HCT116 (cell line): ENCODE measurements at regions not wholly inside any gene's neighbourhood (a gene's known extent, or its start where the extent isn't known, plus 50 kb on each side); places are given as distances from the start of the nearest gene placed in this dataset.

Experiments
- ATAC-seq: fragments of 200-7000 bp; cut with Tn5 transposase; 2 replicates; pipeline ENCODE4 v1.9.1; 2020; ENCODE audit warnings: mild to moderate bottlenecking, moderate library complexity
- BruUV-seq: library from RNA; stranded (reverse); fragments of 400-500 nt; replicated peaks from 2 replicates; lab custom pipeline; 2021; lab: Mats Ljungman, UMichigan
- CTCF ChIA-PET: fragments of 300-600 bp; sonication (Branson Sonifier 250); formaldehyde crosslinking; loops from one replicate; lab custom pipeline; 2021; ENCODE audit warnings: antibody characterized with exemption; lab: Charles Lee
- POLR2A ChIA-PET: fragments of 300-600, 350-600 bp; sonication (Branson Sonifier 250); formaldehyde crosslinking; loops from one replicate; lab custom pipeline; 2021; ENCODE audit warnings: antibody characterized with exemption; lab: Charles Lee
- RAD21 ChIA-PET, 2 experiments: fragments of 300-600 bp; sonication (Branson Sonifier 250); formaldehyde crosslinking; loops; one replicate each; lab custom pipeline; 2023; ENCODE audit warnings: low total read pairs in 2 of 2; ENCODE audit not compliant: uncharacterized antibody in 2 of 2, unreplicated experiment in 2 of 2, low non-redundant PET in 1 of 2; lab: Charles Lee
- DNase-seq: peaks from one replicate; pipeline ENCODE4 v3.0.0-alpha.2; 2010; ENCODE audit warnings: low read depth, low spot score
- H2AFZ ChIP-seq: fragments of 200-600 bp; shearing (Covaris generic), sonication (generic); 2 replicates; pipeline ENCODE4 v1.6.1; 2017; ENCODE audit warnings: low read depth, mixed run types, mixed read lengths, antibody characterized with exemption, low read length; ENCODE audit not compliant: poor library complexity, severe bottlenecking
- H3K27ac ChIP-seq: 2 replicates; pipeline ENCODE4 v1.5.1; 2012; ENCODE audit warnings: low read depth, low read length
- H3K27me3 ChIP-seq: fragments of 200-600 bp; sonication (generic); 2 replicates; pipeline ENCODE4 v1.6.1; 2016; ENCODE audit warnings: mixed run types, low read length, mixed read lengths; ENCODE audit not compliant: insufficient read depth
- H3K36me3 ChIP-seq, 2 experiments: fragments of 200-500 bp in 1 of 2; fragments of 200-600 bp in 1 of 2; sonication (Bioruptor generic) in 1 of 2; sonication (generic) in 1 of 2; 2 replicates each; pipeline versions ENCODE4 v1.5.1 to v1.6.1; 2014 to 2016; ENCODE audit warnings: low read length in 2 of 2, inconsistent platforms in 1 of 2, mixed read lengths in 1 of 2, mixed run types in 1 of 2; ENCODE audit not compliant: insufficient read depth in 2 of 2, control insufficient read depth in 1 of 2
- H3K4me1 ChIP-seq, 2 experiments: fragments of 200-600 bp in 1 of 2; sonication (generic) in 1 of 2; 2 replicates each; pipeline versions ENCODE4 v1.5.1 to v1.6.1; 2012 to 2017; ENCODE audit warnings: low read length in 2 of 2, inconsistent platforms in 1 of 2, mild to moderate bottlenecking in 1 of 2, mixed read lengths in 1 of 2, mixed run types in 1 of 2, moderate library complexity in 1 of 2; ENCODE audit not compliant: insufficient read depth in 2 of 2, control insufficient read depth in 1 of 2
- H3K4me2 ChIP-seq: fragments of 200-600 bp; sonication (generic); 2 replicates; pipeline ENCODE4 v1.6.1; 2017; ENCODE audit warnings: mixed run types, low read length, mixed read lengths
- H3K4me3 ChIP-seq, 2 experiments: fragments of 200-600 bp in 1 of 2; sonication (generic) in 1 of 2; replicated peaks in 1 of 2; 2 replicates each; pipeline ENCODE4 v1.5.1; 2011 to 2016; ENCODE audit warnings: low read length in 2 of 2, control low read depth in 1 of 2, low read depth in 1 of 2, mild to moderate bottlenecking in 1 of 2, mixed read lengths in 1 of 2, mixed run types in 1 of 2
- H3K79me2 ChIP-seq: fragments of 200-600 bp; sonication (generic); 2 replicates; pipeline ENCODE4 v1.6.1; 2017; ENCODE audit warnings: mild to moderate bottlenecking, mixed run types, low read length, moderate library complexity, mixed read lengths; ENCODE audit not compliant: insufficient read depth
- H3K9ac ChIP-seq: fragments of 200-600 bp; sonication (generic); 2 replicates; pipeline ENCODE4 v1.6.1; 2016; ENCODE audit warnings: low read length, mixed read lengths
- H3K9me2 ChIP-seq: fragments of 200-600 bp; sonication (generic), shearing (Covaris generic); 2 replicates; pipeline ENCODE4 v1.6.1; 2017; ENCODE audit warnings: mixed run types, mild to moderate bottlenecking, moderate library complexity; ENCODE audit not compliant: insufficient read depth
- H3K9me3 ChIP-seq, 2 experiments: fragments of 200-500 bp in 1 of 2; fragments of 200-600 bp in 1 of 2; sonication (Bioruptor generic) in 1 of 2; sonication (generic) in 1 of 2; 2 replicates each; pipeline ENCODE4 v1.6.1; 2014 to 2017; ENCODE audit warnings: low read length in 2 of 2, mixed read lengths in 2 of 2, inconsistent platforms in 1 of 2, low read depth in 1 of 2, mild to moderate bottlenecking in 1 of 2, mixed run types in 1 of 2, moderate library complexity in 1 of 2; ENCODE audit not compliant: control insufficient read depth in 1 of 2, insufficient read depth in 1 of 2
- H4K20me1 ChIP-seq: fragments of 200-600 bp; sonication (generic), shearing (Covaris generic); 2 replicates; pipeline ENCODE4 v1.6.1; 2017; ENCODE audit warnings: mixed run types, mild to moderate bottlenecking, moderate library complexity; ENCODE audit not compliant: insufficient read depth
- ATF3 ChIP-seq: IDR thresholded peaks from 2 replicates; pipeline ENCODE4 v1.6.1; 2012
- CEBPB ChIP-seq: IDR thresholded peaks from 2 replicates; pipeline ENCODE4 v1.6.1; 2012; ENCODE audit warnings: low read depth
- CTCF ChIP-seq, 3 experiments: fragments of 200-600 bp in 1 of 3; sonication (generic) in 1 of 3; IDR thresholded peaks in 2 of 3; conservative IDR thresholded peaks in 1 of 3; 2 replicates each; pipeline ENCODE4 v1.5.1; 2012 to 2017; ENCODE audit warnings: low read depth in 2 of 3, low read length in 2 of 3, antibody characterized with exemption in 1 of 3, borderline replicate concordance in 1 of 3, control low read depth in 1 of 3, mild to moderate bottlenecking in 1 of 3, mixed read lengths in 1 of 3, mixed run types in 1 of 3, moderate library complexity in 1 of 3; ENCODE audit not compliant: insufficient read depth in 1 of 3
- ELF1 ChIP-seq: IDR thresholded peaks from 2 replicates; pipeline ENCODE4 v1.6.1; 2012; ENCODE audit warnings: low read depth, borderline replicate concordance
- EZH2 ChIP-seq: fragments of 200-600 bp; sonication (generic); IDR thresholded peaks from 2 replicates; pipeline ENCODE4 v1.6.1; 2017; ENCODE audit warnings: antibody characterized with exemption, mixed run types
- JUND ChIP-seq: IDR thresholded peaks from 2 replicates; pipeline ENCODE4 v1.6.1; 2012
- MAX ChIP-seq: IDR thresholded peaks from 2 replicates; pipeline ENCODE4 v1.6.1; 2012
- POLR2A ChIP-seq: IDR thresholded peaks from 2 replicates; pipeline ENCODE4 v1.7.0; 2011; ENCODE audit warnings: borderline replicate concordance; ENCODE audit not compliant: insufficient read depth, insufficient read length; ENCODE audit errors: extremely low read depth
- REST ChIP-seq: IDR thresholded peaks from 2 replicates; pipeline ENCODE4 v1.6.1; 2012; ENCODE audit warnings: low read depth
- TCF7L2 ChIP-seq: IDR thresholded peaks from 2 replicates; pipeline ENCODE4 v1.7.0; 2011; ENCODE audit warnings: borderline replicate concordance, inconsistent platforms; ENCODE audit not compliant: insufficient read depth, insufficient read length; ENCODE audit errors: extremely low read depth
- ZBTB33 ChIP-seq: IDR thresholded peaks from 2 replicates; pipeline ENCODE4 v1.6.1; 2011; ENCODE audit warnings: mild to moderate bottlenecking, low read length, moderate library complexity; ENCODE audit not compliant: insufficient replicate concordance; ENCODE audit errors: extremely low read depth
- intact Hi-C: fragments of 100-400 bp; cut with micrococcal nuclease; formaldehyde crosslinking; loops from 2 replicates; pipeline ENCODE4 v1.10.0; 2022

- Histone ChIP-seq H3K9me3 (no peaks in the 10 kb centered on the region), H3K27ac (no peak overlapping the region), H2AFZ (no peak overlapping the region), H3K9me2 (no peaks in the 10 kb centered on the region)
- ChIA-PET RAD21 (no interaction called here), POLR2A (no interaction called here)
- no peak for ATAC-seq
- intact Hi-C loops: loop anchor here (5.0 to 10.0 kb wide), 3 partner anchors 47 to 502 kb away; partner anchors contain the start of gene ZBBX
- TF ChIP-seq POLR2A: no peak
- no peak for TF ChIP-seq EZH2
- TF ChIP-seq TCF7L2: no peak
- no peak for TF ChIP-seq CTCF (IDR thresholded peaks at IDR 0.05 in 2 of 3, conservative IDR thresholded peaks at IDR 0.05 in 1 of 3; ENCODE audit: borderline replicate concordance in 1 of 3, insufficient read depth in 1 of 3, low read depth in 2 of 3, low read length in 2 of 3)
- TF ChIP-seq CEBPB: no peak
- no peak for TF ChIP-seq ELF1
- no peak for TF ChIP-seq ATF3
- TF ChIP-seq ZBTB33: no peak
- no peak for TF ChIP-seq JUND
- no peak for TF ChIP-seq REST
- no peak for TF ChIP-seq MAX
- TF ChIP-seq, all 23 proteins: peak for 0
- Histone ChIP-seq H3K4me3 (no peak overlapping the region), H3K4me2 (no peak overlapping the region), H3K4me1 (no peaks in the 10 kb centered on the region), H3K79me2 (no peaks in the 10 kb centered on the region), H3K9ac (no peak overlapping the region), H4K20me1 (no peaks in the 10 kb centered on the region), H3K36me3 (no peaks in the 10 kb centered on the region), H3K27me3 (no peaks in the 10 kb centered on the region)
- no peak for DNase-seq
- no TSS peak for BruUV-seq
- CTCF ChIA-PET: interaction anchor here (0.8 kb wide), 1 partner anchor 12 kb away, joined by 5 read pairs; no protein-coding TSS in a partner anchor
Observed at GRCh38 chr3:167884481-167884880, 149.0 kb downstream of the SERPINI1 start.
